GM18517 (cell line): ENCODE measurements at regions not wholly inside any gene's neighbourhood (a gene's known extent, or its start where the extent isn't known, plus 50 kb on each side); places are given as distances from the start of the nearest gene placed in this dataset.

Source experiments
- ATAC-seq: cut with Tn5 transposase; IDR thresholded peaks from one replicate; pipeline ENCODE4 v1.9.1; 2021; ENCODE audit warnings: mild to moderate bottlenecking, moderate library complexity; ENCODE audit not compliant: unreplicated experiment

DNA sequence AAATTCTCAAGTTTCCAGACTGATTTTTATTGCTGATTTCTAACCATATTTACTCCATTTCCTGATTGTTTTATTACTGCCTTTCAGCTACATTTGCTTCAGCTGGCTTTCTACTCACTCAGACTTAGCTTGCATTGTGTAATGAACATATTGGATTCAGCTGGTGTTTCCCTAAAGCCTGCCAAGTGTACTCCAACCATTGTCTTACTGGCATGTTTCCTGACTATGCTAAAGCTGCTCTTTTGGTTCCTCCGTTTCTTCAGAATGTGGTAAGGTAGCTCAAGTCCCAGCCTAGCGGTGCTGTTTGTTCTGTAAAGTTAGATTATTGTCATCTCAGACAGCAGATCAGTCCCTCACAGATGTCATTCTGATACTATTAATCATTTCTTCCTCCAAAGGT, 53.1 kb upstream of the GLRA2 start:
- ATAC-seq: no peak

DNA sequence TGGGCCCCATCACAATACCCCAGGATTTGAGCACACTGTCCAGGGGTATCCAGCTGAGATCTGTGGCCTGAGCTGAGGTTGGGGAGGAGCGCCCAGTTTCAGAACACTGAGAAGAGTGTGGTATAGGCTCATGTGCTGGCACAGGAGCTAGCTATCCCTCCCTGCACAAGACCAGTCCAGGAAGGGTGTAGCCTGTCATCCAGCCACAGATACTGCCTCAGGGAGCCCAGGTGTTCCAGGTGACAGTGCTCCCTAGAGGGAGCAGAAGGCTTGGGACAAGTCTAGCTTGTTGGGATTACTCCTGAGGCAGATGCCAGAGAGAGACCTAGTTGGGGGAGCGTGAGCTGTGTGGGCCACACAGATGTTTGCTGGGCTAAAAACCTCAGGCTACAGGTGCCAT, 79.6 kb upstream of the GLRA2 start:
- no peak for ATAC-seq

DNA sequence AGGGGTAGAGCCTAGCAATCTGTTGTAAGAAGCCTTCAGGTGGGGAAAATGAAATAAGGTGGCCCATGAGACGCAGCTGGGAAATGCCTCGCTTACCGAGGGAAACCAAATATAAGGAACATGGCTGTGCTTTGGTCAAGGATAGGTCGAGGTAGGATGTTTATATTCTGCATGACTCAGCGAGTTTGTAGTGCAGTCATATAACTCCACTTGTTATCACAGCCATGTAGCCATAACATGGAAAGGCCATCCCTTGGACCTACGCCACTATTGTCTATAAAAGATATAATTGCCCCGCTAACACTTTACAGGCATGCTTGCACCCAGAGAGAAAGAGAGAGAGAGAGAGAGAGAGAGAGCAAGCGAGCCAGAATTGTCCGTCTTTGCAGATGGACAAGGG, 80.9 kb upstream of the GLRA2 start:
- no peak for ATAC-seq

DNA sequence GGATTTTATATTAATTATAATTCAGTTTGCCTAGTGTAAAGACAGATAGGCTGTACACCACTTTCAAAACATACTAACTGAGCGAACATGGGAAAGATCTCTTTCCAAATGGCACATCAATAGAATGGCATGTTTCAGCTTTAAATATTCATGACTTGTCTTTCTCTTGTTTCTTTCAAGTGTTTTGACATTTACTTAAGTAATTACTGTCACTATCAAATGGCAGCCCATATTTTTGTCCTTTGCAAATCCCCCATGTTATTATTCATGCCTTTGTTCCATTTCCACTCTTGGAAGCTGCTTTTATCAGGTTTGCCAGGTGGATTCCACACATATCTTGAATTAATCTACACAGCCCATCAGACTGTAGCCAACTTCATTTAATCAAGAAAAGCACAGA, 89.2 kb upstream of the GLRA2 start:
- no peak for ATAC-seq

DNA sequence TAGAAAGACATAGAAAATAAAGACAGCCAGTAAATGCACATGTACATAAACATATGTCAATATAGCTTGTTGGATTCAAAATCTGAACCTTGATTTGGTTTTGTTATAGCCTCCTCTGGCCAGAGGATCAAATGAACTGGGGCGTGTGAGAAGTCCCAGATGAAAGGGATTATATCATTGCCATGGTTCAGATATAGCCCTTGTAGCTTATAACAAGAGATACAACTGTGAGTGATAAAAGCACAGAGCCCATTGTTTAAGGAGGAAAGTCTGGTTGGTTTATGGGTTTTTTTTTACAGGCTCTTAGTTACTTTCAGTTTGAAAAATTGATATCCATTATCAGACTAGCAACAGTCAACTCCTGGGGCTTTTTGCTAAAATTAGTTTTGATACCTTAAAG, 101.7 kb upstream of the GLRA2 start:
- ATAC-seq: no peak

DNA sequence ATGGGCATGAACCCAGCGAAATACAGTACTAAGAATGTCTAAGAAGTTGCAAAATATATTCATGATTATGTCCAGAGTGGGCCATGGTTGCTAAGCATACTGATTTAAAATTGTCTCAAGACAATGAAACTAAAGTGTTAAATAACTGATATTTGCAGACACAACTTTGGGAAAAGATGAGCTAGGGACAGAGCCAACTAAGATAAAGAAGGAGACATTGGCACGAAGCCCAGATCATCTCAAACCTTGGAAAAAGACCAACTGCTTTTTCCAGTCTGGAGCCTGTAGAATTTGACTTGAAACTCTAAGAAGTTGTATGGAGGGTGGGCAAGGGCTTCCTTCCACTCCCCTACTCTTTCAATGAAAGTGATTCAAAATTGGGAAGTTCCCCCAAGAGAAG, 108.5 kb upstream of the GLRA2 start:
- ATAC-seq: no peak

DNA sequence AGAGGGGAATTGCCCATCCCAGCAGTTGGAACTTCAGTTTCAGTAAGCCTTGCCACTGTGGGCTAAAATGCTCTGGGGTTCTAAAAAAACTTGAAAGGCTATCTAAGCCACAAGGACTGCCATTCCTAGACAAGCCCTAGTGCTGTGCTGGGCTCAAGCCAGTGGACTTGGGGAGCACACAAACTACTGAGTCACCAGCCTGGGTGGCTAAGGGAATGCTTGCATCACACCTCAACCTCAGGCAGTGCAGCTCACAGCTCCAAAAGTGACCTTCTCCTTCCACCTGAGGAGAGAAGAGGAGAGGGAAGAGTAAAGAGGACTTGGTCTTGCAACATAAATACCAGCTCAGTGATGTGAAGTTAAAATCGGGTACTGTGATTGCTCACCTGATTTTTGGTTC, 116.7 kb upstream of the GLRA2 start:
- ATAC-seq: no peak

DNA sequence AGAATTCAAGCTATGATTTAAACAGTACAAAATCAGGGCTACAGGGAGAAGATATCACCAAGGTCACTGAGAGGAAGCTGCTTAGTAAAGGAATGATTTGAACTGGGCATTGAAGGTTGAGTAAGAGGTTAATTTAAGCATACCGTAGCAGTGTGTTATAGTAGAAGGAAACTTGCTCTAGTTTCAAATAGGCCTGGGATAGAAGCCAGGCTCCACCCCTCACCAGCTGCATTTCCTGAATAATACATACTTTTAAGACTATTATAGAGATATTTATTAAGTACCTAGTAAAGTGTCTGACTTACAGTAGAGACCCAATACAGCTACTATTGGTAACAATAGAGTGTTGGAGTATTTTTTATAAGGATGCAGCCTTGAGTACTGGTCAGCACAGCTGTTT, 118.0 kb upstream of the GLRA2 start:
- no peak for ATAC-seq

DNA sequence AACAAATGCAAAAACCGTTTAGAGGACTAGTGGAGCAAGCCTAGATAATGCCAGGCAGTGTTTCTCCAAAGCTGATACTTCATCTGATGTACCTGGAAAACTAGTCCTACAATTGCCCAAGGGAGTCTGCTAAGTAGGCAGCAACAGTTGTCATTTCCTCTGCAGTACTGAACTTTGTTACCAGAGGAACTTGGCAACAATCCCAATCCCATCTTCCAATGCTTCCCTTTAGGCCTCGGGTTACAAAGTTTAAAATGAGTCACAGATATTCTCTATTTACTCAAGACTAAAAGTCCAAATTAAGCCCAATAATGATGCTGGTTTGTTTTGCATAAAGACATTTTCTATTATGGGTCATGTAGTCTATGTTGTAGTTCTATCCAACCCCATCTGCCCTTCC, 120.0 kb upstream of the GLRA2 start:
- no peak for ATAC-seq

DNA sequence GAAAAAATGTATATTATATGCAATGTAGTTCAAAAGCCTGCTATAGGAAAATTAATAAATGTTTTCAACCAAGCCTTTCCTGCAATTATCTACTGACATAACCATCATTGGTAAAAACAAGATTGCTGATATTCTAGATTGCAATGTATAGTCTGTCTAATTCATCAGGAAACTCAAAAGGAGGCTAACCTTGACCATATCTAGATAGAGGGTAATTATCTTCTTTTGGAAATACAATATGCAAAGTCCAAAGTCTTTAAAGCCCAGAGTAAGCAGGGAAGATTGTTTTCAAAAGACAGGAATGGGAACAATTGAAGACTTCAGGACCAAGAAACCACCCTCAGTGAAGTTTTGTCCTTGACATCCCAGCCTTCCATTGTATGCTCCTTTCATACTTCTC, 123.1 kb upstream of the GLRA2 start:
- no peak for ATAC-seq

DNA sequence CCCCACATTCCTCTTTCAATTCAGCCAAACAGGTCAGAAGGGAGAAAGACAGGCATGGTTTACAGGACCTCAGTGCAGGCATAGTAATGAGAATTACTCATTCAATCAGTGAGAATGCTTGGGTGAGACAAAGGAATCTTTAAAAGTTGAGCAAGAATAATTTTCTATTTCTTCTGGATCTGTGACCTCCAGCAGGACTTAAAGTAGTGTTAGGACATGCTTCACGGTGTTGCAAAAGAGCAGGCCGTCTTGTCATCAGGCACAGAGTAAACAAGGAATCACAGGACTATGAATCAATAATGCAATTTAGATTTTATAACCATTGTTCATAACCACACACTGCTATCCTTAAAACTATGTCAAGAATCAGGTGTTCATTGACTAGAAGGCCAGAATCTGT, 130.6 kb upstream of the GLRA2 start:
- no peak for ATAC-seq

DNA sequence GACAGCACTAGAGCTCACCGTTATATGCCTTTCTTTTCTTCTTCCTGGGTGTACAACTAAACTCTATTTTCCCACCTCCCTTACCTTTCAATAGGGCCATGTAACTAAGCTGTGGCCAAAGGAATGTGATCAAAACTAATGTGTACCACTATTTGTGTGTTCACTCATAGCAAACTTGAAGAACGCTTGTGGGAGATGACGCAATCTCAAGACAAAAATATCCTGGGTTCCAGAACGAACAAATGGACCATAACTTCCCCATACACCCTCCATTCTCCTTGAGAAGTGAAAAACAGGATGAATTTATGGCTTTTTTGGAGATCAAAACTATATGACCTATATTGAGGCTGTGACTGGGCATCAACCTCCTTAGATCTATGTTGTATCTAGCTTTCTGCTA, 139.7 kb upstream of the GLRA2 start:
- ATAC-seq: no peak

DNA sequence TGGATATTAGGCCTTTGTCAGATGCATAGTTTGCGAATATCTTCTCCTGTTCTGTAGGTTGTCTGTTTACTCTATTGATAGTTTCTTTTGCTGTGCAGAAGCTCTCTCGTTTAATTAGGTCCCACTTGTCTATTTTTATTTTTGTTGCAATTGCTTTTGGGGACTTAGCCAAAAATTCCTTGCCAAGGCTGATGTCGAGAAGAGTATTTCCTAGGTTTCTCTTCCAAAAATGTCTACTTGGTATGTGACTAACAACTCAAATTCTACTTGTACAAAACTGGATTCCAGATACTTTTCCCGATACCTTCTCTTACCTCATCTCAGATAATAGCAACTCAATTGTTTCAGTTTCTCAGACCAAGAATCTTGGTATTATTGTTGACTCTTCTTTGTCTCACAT, 142.4 kb upstream of the GLRA2 start:
- no peak for ATAC-seq

DNA sequence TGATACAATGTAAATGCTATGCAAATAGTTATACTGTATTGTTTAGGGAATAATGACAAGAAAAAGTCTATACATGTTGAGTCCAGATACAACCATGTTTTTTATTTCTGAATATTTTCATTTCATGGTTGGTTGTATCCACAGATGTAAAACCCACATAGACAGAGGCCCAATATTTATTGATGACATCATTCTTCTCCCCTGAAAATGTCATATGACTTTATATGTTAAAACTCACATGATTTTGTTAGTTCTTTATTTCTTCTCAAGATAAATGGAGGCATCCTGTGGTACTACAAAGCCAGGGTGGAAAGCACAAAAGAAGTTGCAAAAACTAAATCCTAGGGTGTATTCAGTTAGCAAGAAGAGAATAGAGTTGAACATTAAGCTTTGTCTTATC, 149.3 kb upstream of the GLRA2 start:
- ATAC-seq: no peak

DNA sequence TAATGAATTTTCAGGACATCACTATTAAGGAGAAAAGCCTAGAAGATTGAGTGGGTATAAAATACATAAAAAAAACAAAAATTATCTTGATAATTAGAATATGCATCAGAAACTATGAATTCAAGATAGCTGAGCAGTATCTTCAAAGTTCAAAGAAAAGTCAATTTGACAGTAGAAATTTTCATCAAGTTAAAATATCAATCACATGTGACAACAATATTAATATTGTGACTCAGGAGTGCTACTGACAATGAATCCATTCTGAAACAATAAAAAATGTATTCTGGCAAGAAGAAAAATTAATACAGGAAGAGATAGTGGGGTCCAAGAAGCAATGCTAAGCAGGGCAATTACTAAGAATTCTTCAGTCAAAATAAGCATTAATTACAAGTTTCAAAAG, 151.9 kb upstream of the GLRA2 start:
- no peak for ATAC-seq

DNA sequence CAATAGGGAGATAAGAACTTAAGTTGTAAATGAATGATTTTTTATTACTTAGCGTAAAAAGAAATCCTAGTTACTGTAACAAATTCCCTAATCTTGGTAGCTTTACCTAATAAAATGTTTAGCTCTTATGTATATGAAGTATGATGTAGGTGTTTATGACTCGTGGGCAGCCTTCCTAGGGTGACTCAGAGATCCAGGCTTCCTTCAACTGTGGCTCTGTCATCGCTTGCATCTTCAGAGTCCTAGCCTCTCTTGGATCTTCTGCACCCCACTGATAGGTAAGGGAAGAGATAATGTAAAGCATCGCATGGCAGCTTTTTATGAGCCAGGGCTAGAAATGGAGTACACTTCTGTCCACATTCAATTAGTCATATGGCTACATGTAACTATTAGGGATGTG, 165.6 kb upstream of the GLRA2 start:
- ATAC-seq: no peak

DNA sequence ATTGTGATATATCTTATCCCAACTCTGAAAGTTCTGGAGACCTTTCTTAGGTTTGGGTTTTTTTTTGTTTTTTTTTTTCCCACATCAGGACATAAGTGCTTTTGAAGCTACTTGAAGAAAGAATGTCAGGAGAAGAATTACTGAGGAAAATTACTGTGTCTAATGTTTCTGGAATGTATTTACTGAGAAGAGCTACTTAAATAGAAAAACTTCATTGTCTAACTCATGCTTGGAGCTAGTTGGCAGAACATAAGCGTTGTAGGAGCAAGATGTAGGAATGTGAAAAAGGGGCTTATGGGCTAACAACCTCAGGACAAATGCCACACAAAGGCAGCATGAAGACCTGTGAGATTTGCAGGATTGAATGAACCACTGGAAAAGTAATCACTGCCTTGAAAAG, 166.6 kb upstream of the GLRA2 start:
- no peak for ATAC-seq

DNA sequence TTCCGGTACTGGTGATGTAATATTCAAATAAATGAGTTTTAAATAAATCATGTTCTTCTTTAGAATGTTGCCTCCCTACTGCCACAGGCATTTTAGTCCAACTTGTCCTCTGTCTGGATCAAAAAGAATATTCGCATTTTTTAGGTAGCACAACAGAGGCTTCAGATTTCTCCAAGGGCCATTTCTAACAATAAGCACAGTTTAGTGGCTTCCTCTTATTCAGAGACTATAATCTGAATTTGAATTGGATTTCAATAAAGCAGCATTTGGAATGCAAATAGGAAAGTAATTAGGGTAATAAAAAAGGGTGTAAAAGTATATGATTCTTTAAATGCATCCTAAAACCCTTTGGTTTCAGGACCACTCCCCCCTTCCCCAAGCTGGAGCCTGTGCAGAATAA, 167.9 kb upstream of the GLRA2 start:
- ATAC-seq: no peak

DNA sequence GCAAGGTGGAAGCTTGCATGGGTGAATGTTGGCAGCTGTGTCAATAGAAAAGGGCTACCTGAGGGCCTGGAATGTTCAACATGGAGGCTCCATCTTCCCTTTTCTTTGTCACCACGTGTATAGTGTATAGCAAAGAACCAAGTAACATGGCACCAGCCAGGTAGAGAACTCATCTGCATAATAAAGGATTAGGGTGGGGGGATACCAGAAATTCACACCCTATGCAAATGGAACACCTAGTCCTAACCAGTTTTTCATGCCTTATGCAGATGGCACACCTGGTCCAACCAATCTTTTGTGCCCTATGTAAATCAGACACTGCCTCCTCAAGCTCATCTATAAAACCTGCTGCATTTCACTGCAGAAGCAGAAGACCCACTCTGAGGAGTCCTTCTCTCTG, 169.6 kb upstream of the GLRA2 start:
- ATAC-seq: no peak

DNA sequence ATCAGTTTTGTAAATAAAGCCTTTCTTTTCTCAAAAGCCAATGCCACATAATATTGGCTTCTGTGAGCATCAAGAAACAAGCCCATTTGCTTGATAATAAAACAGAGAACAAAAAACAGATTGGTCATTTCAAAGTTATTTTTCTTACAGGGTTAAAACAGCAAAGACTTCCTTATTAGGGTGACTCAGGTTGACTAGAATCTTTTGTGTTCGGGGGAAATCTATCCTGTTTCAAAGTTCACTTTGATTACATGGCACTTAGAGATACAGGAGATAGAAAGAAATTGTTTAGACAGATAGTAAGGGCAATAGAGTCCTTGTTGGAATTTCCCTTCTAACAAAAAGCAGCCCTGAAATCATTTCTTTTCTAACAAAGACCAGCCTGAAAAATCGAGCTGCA, 170.0 kb upstream of the GLRA2 start:
- ATAC-seq: no peak

DNA sequence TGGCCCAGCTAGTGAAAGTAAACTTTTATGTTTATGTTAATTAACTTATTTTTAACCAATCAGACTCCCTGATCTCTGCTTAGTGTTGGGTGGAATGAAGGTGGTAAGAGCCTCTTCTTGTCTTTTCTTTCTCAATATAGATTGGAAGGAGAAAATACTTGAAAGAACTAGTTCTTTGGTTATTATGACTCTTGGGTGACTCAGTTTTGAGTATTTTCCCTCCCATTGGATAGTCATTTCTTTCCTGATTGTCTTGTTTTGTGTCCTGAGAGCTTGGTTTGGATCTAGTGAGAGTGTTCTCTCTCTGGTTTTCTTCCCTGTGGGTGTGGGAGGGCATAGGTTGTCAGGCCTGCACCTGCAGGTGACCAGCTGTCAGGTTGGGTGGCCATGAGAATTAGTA, 172.0 kb upstream of the GLRA2 start:
- ATAC-seq: no peak

DNA sequence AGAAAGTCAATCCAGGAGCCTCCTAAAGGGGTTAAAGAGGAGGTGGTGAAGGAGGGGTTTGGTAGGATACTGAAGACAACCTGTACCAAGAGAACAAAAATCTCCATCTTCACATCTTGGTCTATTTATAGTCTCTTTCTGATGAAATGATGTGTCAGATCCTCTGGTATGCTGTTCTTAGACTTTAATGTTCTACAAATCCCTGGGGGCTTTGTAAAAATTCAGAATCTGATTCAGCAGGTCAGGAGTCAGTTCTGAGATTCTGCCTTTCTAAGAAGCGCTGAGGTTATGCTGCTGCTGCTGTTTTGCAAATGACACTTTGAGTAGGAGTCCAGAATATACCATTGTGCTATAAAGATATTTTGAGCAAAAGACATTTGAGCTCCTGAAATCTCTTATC, 172.9 kb upstream of the GLRA2 start:
- ATAC-seq: no peak

DNA sequence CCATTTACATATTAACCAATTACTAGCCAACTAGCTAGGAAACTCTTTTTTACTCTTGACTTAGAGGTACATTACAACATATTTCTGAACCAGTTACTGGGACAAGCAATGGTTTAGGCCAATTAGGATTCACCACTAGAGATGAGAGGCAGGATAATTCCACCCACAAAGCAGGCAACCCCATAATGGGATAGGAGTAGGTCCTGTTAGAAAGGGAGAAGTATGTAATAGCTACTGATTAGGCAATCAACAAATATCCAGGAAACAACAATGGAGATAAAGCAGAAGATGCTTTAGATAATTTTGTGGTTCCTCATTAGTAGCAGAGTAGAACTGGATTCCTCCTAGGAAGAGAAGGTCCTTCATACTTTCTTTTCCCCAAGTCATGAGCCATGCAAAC, 173.8 kb upstream of the GLRA2 start:
- ATAC-seq: no peak

DNA sequence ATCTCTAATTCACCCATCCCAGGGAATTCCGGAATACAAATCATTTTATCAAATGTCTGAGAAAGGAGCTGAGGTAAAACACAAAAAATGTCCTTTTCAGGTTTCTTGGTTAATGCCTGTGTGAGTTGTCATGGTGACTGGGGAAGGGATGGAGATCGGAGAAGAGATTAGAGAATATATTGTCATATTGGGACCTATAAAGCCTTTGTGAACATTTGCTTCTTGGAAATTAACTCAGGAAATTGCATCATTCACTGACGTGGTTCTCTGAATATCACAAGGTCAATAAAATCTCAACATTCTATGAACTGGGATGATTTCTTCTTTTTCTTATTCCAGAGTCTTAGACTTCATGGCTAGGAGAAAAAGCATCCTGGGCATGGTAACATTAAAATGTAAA, 174.8 kb upstream of the GLRA2 start:
- no peak for ATAC-seq
